GM19468 (cell line): ENCODE measurements at regions not wholly inside any gene's neighbourhood (a gene's known extent, or its start where the extent isn't known, plus 50 kb on each side); places are given as distances from the start of the nearest gene placed in this dataset.

Source experiments
- ATAC-seq: cut with Tn5 transposase; IDR thresholded peaks from one replicate; pipeline ENCODE4 v1.9.1; 2021; ENCODE audit warnings: mild to moderate bottlenecking, moderate library complexity, moderate number of reproducible peaks; ENCODE audit not compliant: unreplicated experiment; ENCODE audit errors: extremely low read depth

DNA sequence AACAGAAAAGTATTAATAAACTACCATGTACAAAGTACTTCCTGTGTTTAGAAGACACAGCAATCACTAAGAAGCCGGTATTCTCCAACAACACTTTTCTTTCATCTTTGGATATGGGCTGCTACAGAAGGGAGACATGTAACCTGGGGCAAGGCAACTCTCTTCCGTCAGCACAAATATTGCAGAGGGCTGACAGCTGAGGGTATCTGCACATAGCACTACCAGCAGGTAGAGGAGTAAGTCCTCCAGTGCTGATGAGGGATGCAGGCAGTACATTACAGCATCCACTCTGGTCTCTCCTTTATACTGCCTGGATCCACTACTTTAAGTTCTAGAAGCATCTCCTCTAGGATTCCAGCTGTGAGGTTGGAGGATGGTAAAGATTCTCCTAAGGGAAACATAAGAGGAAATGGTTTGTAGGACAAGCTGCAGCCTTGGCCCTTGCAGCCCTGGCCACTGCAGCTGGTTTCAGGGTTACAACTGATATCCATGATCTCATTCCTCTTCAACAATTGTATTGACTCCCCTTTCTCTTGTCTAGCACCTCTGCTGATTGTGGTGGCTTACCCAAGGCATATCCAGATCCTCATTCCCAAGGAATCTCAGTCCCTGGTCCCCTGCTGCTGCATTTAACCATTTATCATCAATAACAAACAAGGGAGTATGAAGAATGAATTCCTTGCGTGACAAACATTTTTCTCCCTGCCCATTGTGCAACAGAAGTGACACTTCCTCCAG is 110.7 kb upstream of the ADGRF1 start:
- ATAC-seq = no peak

DNA sequence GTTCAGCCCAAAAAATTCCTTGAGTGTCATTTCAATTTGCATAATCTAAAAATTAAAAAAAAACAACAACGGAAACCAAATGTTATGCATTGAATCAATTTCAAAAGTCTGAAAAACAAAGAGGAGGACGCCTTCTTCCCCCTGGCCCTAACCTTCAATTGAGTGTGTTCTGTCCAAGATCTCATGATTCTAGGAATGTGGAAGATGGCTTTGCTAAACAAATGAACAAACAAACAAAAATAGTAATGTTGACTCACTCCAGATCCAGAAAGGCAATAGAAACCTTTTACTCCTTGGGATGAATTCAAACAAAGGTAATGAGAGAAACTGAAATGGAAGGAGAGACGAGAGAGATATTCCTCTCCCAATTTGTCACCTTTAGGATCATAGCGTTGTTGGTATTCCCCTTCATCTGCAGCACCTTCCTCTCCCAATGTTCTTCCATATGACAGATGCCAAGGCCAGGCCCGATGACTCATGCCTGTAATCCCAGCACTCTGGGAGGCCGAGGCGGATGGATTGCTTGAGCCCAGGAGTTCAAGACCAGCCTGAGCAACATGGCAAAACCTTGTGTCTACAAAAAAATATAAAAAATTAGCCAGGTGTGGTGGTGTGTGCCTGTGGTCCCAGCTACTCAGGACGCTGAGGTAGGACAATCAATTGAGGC is 109.2 kb upstream of the ADGRF1 start:
- ATAC-seq = no peak

DNA sequence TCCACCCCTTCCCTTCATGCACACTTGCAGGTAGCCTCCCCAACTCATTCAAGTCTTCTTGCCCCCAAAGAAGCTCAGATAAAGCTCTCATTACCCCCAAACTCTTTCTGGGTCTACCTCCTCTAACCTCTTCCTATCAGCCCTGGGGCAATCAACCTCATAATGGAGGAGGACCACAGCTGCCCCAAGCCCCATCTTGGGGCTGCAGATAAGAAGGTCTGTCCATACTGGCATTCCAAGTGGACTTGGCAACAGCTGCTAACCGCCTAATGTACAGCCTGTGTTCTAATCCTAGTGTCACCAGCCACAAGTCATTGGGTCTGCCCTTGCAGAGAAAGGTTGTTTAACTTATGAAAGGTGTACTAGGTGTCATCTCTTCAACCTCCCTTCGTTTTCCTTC is 107.4 kb upstream of the ADGRF1 start:
- no peak for ATAC-seq

DNA sequence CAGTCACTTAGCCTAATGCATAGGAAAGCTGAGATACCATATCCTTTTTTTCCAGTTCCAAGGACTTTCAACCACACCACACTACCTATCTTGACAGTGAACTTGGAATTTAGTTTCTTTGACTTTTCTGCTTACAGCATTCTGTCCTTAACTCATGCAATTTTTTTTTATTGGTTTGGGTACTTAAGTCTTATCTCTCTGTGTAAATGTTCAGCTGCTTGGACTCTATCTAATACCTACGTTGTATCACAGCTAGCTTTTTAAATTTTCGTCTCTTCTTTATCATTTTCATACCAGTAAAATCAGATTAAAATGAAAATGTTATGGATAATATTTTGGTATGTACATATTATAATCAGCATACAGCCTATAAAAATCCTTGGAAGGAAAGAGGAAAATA is 106.9 kb upstream of the ADGRF1 start:
- ATAC-seq = no peak

DNA sequence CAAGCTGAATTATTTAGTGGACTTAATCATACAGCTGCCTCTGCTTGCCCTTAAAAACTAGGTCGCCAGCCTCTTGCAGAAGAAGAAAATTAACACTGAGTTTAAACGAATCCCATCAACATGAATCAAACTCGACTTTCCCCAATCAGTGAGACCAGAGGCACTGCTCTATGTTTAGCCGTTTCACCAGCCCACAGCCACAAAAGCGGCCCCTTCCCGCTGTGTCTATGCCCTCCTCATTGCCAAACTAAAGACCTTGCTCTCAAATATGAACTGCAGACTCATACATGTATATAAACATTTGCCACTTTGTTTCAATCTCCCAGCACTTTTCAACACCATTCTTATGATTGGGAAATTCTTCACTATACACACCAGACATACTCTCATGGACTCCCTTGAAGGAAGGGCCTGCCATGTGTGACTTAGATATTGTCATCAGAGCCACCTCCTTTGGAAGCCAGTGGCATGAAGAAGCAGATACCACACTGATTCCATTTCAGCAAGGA is 105.8 kb upstream of the ADGRF1 start:
- ATAC-seq = no peak

DNA sequence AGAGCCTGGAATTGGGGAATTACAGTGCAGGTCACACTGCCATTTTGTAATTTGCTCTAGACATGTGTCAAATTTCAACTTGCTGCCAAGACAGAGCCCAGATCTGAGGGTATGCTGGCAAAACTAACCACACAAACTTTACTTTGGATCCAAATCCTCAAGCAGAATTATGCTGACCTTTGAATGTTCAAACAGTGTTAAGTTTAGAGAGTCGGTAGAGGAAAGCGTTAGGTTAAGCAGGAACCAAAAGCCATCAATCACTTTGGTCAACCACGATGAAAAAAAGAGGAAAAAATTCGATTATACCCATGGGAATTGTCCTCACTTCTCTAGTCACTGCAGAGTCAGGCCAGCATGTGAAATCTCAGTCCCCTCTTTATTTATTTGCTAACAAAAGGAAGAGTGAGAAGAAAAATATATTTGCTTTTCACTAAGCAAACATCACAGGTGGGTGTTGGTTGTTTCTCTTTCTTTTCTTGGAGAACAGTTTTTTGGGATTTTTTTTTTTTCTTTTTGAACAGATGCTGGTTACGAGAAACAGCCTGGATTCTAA is 105.1 kb upstream of the ADGRF1 start:
- no peak for ATAC-seq

DNA sequence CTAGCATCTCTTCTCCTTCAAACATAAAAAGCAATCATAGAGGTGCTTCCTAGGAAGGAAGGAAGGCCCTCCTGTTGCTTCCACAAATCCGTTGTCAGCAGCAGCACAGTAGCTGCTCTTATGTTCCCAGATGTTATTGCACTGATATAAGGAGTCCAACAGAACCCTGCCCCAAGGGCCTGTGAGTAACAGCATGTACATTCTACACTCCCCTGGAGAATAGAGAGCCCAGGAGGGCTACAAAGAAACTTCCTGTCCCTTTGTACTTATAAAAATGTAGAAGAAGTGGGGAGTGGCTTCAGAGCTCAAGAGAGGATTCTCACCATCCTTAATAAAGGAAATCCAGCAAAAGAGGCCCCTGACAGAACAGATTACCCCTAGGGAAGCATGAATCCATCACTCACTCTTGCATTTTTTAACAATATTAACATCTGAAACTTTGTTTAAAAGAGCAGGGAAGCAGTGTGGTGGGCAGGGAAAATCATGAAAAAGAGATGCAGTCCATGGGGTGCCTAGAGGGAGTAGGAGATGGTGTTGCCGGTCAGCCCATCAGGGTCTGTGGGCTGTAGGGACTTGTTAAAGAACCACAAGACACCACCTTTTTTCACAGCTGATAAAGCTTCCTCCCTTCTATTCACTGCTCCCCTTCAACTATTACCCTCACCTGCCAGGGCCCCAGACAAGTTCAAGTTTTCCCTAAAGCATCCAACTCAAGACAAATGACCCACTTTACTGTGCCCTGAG is 104.5 kb upstream of the ADGRF1 start:
- ATAC-seq = no peak

DNA sequence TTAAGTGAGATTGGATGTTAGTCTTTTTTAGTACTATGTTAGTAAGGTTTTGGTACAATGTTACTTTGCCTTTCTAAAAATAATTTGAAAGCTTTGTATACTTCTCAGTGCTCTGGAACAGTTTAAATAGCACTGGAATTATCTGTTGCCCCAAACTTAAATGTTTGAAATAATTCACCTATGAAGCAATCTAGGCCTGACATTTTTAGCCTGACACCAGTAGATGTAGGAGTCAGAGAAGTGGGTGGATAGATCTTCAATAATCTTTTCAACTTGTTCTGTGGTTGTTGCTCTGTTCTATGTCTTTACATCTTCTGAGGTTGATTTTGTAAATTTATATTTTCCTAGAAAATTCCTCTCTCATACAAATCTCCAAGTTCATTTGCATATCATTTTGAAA is 103.1 kb upstream of the ADGRF1 start:
- ATAC-seq = no peak

DNA sequence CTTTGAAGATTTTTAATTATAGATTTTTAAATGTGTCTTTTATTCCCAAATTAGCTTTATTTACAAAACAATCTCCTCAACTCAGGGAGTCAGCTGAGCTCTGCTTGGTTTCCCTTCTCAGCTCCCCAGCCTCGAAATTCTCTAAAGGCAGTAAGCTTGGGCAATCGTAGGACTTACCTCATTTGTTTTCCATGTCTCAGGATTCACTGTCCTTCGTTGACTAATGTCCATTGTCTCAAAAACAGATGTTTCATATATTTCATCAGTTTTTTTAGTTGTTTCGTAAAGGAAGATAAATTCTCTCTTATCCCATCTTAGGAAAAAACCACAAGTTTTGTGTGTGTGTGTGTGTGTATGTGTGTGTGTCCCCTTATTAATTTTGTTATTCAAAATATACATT is 102.2 kb upstream of the ADGRF1 start:
- no peak for ATAC-seq

DNA sequence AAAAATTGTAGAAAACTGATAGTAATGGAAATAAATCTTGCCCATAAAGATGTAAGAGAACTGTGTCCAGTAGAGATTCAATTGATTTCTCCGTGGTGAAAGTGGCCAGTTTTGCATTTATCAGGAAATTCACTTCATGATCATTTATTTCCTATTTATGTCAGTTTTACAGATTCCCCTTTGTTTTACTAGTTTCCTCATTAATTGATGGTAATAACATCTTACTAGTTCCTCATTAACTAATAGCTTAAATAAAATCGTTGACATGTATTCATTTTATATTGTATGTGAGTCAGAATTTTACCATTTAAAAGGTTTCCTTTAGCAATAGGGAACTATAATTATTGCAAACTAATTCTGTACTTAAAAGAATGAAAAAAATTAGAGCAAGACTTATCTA is 99.8 kb upstream of the ADGRF1 start:
- ATAC-seq = no peak

DNA sequence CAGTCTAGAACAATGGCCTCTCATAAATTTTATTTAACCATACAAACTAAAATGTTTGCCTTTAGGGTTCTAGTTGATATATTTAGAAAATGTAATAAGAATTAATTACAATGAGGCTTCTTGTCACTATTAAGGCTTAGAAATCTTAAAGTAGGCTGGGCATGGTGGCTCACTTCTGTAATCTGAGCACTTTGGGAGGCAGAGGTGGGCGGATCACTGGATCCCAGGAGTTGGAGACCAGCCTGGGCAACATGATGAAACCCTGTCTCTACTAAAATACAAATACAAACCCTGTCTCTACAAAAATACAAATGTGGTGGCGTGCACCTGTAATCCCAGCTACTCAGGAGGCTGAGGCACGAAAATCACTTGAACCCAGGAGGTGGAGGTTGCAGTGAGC is 99.0 kb upstream of the ADGRF1 start:
- ATAC-seq = no peak

DNA sequence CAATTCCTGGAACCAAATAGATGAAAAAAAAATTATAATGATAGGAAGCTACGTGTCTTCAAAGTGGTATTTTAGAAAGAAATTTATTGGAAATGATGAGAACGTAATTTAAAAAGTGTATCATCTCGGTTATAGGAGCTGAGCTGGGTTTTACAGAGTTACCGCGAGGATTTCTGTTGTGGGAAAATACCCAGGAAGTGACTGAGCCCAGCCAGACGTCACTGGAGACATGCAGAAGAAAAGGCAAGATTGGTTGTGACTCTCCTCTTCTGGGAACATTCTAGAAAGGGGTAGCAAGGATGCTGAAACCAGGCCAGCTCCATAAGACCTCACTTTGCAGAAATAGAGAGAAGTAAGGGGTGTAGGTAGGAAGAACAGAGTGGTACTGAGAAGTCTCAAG is 95.9 kb upstream of the ADGRF1 start:
- no peak for ATAC-seq

DNA sequence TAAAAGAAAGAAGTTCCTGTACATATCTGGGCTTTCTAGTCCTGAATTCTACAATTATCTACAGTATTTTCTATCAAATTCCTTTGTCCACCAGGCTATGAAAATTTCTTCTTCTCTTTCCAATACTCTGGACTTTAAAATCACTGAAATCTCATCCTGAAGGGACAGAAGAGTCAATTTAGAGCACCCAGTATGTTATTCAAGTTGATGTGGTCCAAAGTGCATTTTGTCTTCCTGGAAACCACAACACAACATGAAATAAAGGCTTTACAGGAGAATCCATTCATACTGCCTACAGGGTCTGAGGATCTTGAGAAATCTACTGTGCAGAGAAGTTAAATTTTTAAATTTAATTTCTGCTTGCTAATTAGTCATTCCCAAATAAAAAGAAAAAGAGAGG is 94.9 kb upstream of the ADGRF1 start:
- no peak for ATAC-seq

DNA sequence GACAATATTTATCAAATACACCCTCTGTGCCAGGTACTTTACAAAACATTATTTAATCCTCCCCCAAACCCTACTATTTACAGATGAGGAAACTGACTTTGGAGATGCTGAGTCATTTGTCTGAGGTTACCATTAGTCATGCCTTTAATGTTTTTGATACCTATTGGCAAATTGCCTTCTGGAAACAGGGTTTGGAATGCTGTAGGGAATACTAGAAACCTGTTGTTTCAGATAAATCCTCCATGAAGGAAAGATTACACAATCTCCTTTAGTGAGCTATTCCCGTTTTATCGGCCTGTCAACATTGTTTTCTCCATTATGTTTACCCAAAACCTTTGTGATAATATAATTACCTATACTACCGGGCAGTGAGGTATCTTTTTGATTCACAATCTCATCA is 93.6 kb upstream of the ADGRF1 start:
- ATAC-seq = no peak

DNA sequence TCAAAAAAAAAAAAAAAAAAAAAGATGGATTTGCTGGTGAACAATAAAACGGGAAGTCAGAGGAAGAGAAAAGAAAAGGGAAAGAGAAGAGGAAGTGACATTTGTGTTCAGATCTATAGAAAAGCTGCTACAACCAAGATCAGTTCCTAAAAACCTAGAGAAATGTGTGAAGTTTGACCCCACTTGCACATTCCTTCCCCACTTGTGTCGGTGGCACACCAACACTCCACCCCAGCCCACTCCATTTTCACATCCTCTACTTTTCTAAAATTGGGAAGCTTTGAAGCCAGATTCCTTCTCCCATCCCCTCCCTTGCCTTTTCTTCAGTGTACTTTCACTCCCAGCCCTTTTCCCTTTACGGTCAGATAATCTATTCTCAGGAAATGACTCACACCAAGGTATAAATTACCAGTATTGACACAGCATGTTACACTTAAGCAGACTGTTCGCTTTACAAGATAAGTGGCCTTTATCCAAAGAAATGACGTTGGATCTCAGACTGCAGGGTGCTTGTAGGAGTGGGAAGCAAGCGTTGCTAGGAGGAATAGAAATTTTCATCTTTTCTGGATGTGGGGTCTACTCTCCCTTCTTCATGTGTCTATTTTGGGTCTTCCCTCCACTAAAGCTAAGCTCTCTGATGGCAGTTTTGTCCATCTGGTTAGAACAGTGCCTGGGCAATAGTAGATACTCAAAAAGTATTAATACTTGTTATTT is 92.5 kb upstream of the ADGRF1 start:
- ATAC-seq = no peak

DNA sequence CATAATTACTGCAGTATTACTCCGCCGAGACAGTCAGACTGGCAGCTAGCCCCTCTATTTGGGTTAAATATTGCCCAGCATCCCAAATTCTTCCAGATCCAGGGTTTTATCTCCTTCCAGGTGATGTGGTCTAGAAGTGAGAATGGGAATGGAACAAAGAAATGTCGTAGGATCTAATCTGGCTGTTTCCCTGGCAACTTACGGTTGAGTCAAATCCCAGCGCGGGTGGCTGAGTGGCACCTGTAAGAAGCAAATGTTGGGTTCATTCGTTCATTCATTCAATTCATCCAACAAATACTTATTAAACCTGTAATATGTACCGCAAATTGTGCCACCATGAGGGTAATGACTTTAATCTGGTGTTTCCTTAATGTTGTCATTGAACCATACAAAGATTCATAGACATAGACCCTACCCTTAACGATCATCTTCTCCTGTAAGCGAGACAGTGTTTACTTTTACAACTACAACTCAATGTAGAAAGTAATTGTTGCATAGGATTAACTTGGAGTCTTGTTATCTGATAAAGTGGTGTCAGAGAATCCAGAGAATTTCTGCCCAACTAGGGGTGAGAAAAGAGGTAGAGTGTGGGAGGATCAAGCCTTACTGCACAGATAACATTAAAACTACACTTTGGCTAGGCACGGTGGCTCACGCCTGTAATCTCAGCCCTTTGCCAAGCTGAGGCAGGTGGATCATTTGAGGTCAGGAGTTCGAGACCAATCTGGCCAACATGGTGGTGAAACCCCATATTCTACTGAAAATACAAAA is 91.3 kb upstream of the ADGRF1 start:
- no peak for ATAC-seq

DNA sequence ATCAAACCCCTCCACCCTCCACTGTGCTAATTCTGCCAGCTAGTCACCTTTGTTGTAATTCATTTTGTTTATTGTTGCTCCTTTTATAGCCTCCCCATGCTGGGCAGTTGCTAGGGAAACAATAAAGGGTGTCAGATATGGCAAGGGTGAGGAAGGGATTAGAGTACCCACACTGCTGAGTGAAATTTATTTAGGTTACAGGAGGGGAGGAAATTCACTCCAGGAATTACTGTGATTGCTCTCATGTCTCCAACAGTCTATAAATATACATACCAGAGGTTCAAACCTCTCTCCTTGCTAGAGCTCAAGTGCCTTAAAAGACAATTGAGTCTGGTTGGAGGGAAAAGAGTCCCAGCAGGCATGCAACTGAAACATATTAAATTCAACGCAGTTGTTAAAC is 90.6 kb upstream of the ADGRF1 start:
- no peak for ATAC-seq

DNA sequence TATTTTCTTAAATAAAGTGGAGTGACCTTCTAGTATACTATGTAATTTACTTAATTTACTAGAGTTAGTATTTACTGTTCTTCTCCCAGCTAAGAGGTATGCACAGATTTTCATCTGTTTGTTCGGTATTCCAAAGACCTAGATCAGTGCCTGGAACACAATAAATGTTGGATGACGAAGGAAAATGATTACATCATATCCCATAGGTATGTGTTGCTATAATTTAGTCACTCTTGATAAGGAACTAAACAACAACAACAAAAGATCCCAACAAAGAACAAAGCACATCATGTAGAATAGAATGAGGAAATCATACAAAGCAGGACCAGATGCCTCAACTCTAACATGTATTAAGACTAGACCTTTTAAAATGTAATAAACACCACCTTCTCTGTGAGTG is 89.6 kb upstream of the ADGRF1 start:
- no peak for ATAC-seq

DNA sequence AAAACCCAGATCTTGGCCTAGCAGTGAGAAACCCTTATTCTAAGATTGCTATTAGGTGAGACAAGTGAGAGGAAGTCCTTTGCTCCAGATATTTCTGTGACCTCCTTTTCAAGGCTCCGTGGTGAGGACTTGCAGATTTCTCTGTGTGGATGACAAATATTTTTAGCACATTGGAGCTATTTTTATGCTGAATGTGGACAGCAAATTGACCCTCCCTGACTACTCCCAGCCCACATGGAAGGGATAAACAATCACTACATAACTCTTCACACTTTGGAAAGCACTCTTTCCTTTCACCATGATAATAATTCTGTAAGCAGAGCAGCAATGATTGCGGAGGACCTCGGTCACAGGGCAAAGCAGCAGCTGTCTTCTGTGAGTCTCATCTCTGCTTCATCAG is 88.0 kb upstream of the ADGRF1 start:
- no peak for ATAC-seq

DNA sequence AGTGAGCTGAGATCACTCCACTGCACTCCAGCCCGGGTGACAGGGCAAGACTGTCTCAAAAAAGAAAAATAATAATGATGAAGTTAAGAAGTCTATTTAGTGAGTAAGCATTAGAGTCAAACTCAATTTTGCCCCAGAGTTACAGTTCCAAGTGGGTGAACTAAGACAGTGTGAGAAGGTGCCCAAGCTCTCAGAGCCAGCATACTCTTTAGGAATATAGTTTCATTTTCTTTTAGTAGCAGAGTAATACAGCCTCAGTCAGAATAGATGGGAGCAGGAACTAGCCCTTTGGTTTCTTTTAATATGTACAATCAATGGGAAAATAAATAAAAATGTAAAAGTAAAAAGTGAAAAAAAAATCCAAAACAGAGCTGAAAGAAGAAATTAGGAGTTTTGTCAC is 87.0 kb upstream of the ADGRF1 start:
- no peak for ATAC-seq
